ENCODE measurements at regions not wholly inside any gene's neighbourhood (a gene's known extent, or its start where the extent isn't known, plus 50 kb on each side); places are given as distances from the start of the nearest gene placed in this dataset.

DNA sequence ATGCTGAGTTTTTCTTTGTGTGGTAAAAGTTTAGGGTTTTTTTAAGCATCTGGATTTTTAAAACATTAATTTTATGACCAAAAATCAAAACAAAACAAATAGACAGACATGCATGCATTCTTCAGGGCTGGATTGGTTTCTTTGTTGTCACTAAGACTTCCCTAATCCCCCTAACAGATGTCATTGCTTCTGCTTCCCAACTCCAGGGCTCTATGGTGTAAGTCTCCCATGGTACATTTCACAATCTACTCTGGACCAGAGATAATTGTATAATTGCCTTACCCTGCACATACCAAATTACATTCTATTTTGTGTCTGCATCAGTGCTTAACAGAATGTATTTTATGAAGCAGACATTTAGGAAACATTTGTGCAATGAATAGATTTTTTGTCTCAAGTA is 529.1 kb upstream of the SMIM31 start:
- TF ChIP-seq, protein P1, sequence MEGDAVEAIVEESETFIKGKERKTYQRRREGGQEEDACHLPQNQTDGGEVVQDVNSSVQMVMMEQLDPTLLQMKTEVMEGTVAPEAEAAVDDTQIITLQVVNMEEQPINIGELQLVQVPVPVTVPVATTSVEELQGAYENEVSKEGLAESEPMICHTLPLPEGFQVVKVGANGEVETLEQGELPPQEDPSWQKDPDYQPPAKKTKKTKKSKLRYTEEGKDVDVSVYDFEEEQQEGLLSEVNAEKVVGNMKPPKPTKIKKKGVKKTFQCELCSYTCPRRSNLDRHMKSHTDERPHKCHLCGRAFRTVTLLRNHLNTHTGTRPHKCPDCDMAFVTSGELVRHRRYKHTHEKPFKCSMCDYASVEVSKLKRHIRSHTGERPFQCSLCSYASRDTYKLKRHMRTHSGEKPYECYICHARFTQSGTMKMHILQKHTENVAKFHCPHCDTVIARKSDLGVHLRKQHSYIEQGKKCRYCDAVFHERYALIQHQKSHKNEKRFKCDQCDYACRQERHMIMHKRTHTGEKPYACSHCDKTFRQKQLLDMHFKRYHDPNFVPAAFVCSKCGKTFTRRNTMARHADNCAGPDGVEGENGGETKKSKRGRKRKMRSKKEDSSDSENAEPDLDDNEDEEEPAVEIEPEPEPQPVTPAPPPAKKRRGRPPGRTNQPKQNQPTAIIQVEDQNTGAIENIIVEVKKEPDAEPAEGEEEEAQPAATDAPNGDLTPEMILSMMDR (IDR thresholded peaks at IDR 0.05), result no peak
- TF ChIP-seq POLR2A (IDR thresholded peaks at IDR 0.05), result no peak

Measured in heart left ventricle (tissue), 13 donors.